ENCODE measurements at regions not wholly inside any gene's neighbourhood (a gene's known extent, or its start where the extent isn't known, plus 50 kb on each side); places are given as distances from the start of the nearest gene placed in this dataset.
"Not testable (repeated sequence)": the region's sequence is repeated elsewhere in the genome, so short reads cannot be mapped to it uniquely, and the experiment has no call there.

DNA sequence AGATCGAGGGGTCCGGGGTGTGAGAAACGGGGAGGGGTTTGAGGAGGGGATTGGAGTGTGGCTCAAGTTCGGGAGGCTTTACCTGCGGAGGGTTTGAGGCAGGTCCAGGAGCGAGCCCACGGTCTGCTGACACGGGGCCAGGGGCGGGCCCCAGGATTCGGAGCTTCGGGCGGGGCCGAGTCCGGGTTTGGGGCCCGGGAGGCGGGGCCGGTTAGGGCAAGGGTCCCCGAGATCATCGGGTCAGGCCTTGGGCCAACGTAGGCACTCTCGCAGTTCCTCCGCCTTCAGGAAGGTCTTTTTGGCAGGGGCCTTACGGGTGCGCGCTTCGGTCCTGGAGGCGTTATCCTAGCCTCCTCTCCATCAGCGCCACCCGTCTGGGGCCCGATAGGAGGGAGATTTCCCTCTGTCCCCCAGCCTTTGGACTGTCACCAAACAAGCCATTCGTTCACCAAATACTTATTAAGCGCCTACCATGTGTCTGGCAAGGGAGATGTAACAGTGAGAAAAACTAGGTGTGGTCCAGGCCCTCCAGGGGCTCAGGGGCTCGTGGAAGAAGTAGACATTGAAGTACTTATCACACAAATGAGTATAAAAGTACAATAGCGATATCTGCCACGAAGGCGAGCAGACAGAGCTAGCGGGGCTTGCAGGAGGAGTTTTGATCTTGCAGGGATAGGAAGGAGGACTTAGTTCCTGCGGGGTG is 190.1 kb downstream of the ADRA2C start:
- POLR2A ChIA-PET = interaction anchor here (0.6 to 0.8 kb wide), 2 partner anchors 293 to 454 kb away, joined by 3 read pairs; partner anchors contain the start of gene TMEM128
- peak overlapping the region; percentile 60 for H3K4me3 ChIP-seq (ENCODE audit: low read depth, low read length)
- H3K27ac ChIP-seq (ENCODE audit: low read depth, low read length); DNase-seq (ENCODE audit: low read depth, low spot score); H3K9me3 ChIP-seq (ENCODE audit: control insufficient read depth, insufficient read depth, low read length); H3K27me3 ChIP-seq (ENCODE audit: control insufficient read depth, insufficient read depth, low read length): not testable (repeated sequence)
- CTCF ChIA-PET = interaction anchor here (0.7 kb wide), 1 partner anchor 14 kb away, joined by 3 read pairs; no protein-coding TSS in a partner anchor

DNA sequence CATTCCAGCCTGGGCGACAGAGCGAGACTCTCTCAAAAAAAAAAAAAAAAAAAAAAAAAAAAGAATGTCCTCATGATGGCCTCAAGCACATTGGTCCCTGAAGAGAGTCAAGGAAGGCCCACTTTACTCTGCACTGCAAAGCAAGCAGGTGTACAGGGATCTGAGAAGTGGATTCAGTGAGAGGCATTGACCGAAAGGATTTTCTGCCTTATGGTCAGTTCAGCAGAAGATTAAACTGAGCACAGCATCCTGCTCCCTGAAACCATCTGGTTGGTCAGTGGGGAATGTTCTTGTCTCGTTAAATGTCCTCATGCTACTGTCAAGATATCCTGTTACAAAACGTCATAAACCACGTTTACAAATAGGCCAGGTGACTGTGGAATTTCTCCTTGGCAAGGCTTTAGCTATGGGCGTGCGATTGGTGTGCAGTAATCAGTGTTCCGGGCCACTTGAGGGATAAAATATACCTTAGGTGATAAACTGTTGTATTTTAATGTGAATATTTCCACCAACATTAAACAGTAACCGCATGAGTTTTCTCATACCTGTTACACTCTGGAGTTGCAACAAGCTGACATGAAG is 195.0 kb downstream of the ADRA2C start:
- H3K27ac ChIP-seq (ENCODE audit: low read depth, low read length); CTCF ChIA-PET; H3K9me3 ChIP-seq (ENCODE audit: control insufficient read depth, insufficient read depth, low read length); H3K4me3 ChIP-seq (ENCODE audit: low read depth, low read length); H3K27me3 ChIP-seq (ENCODE audit: control insufficient read depth, insufficient read depth, low read length); DNase-seq (ENCODE audit: low read depth, low spot score); POLR2A ChIA-PET: not testable (repeated sequence)

DNA sequence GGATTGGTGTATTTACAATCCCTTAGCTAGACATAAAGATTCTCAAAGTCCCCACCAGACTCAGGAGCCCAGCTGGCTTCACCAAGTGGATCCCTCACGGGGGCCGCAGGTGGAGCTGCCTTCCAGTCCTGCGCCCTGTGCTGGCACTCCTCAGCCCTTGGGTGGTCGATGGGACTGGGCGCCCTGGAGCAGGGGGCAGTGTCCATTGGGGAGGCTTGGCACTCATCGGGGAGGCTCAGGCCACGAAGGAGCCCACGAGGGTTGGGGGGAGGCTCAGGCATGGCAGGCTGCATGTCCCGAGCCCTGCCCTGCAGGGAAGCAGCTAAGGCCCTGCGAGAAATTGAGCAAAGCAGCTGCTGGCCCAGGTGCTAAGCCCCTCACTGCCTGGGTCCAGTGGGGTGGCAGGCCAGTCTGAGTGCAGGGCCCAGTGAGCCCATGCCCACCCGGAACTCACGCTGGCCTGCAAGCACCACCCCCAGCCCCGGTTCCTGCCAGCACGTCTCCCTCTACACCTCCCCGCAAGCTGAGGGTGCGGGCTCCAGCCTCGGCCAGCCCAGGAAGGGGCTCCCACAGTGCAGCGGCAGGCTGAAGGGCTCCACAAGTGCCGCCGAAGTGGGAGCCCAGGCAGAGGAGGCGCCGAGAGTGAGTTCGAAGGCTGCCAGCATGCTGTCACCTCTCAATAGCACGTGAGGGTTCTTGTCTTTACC is 198.5 kb downstream of the ADRA2C start:
- H3K4me3 ChIP-seq (ENCODE audit: low read depth, low read length); H3K27ac ChIP-seq (ENCODE audit: low read depth, low read length); CTCF ChIA-PET; DNase-seq (ENCODE audit: low read depth, low spot score); H3K9me3 ChIP-seq (ENCODE audit: control insufficient read depth, insufficient read depth, low read length); H3K27me3 ChIP-seq (ENCODE audit: control insufficient read depth, insufficient read depth, low read length): not testable (repeated sequence)
- POLR2A ChIA-PET = interaction anchor here (0.6 kb wide), 1 partner anchor 49 kb away, joined by 4 read pairs; no protein-coding TSS in a partner anchor

DNA sequence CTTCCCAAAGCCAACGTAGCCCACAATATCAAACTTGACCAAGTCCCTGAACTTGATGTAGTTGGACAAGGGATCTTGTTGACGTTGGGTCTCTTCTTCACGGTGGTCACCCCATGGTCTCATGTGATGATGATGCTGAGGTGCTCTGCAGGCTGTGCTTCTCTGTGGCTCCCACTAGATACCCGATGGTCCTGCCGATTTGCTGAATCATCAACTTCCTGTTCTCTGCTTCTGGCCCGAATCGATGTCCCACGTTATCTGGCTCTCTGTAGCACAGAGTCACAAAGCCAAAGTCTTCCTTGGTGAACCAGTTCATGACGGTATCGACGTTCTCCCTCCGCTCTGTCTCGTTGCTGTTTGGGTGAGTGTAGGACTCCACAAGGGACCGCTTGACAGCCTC is 201.0 kb downstream of the ADRA2C start:
- H3K27me3 ChIP-seq (ENCODE audit: control insufficient read depth, insufficient read depth, low read length); H3K4me3 ChIP-seq (ENCODE audit: low read depth, low read length); DNase-seq (ENCODE audit: low read depth, low spot score); H3K9me3 ChIP-seq (ENCODE audit: control insufficient read depth, insufficient read depth, low read length); H3K27ac ChIP-seq (ENCODE audit: low read depth, low read length); CTCF ChIA-PET; POLR2A ChIA-PET: not testable (repeated sequence)

DNA sequence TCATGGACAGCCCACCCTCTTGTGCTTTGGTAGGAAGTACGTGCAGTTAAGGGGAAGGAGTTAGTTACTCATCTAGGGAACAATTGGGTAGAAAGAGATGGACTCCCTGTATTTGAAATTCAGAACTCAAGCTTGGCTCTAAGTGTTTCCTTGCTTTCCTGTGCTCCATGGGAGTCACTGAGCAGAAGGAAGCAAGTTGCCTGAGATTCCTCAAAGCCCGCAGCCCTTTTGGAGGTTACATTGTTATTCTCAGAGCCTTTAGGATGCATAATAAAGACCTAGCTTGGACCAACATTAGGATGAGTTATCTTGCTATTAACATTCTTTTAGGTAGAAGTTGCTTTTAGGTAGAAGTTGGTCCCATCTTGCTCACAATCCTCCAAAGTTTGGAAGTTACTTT is 206.4 kb downstream of the ADRA2C start:
- H3K27ac ChIP-seq (ENCODE audit: low read depth, low read length); H3K4me3 ChIP-seq (ENCODE audit: low read depth, low read length); H3K9me3 ChIP-seq (ENCODE audit: control insufficient read depth, insufficient read depth, low read length); CTCF ChIA-PET; DNase-seq (ENCODE audit: low read depth, low spot score); H3K27me3 ChIP-seq (ENCODE audit: control insufficient read depth, insufficient read depth, low read length); POLR2A ChIA-PET: not testable (repeated sequence)

DNA sequence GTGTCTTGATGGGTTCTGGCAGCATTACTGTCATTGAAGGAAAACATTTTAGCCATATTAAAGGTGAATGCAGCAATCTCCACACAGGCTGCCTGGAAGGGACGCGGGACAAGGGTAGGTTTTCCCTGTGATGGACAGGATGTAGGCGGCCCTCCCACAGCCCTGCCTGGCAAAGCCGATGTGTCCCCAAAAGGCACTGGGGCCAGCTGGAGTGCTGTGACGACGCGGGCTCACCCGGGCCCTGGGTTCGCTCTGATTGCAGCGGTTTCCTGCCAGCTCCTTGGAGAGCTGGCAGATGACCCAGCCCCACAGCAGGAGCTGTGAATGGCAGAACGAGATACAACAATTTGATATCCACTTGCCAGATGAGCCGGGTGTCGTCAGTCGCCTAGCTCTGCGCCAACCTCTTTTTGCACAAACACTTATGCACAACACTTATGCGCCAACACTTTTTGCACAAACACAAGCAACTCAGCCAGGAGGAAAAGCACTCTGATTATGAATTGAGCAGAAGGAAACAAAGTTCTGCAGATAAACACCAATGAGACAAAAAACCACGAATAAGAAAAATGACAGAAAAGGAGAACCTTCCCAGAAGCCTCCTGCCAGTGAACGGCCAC is 207.5 kb downstream of the ADRA2C start:
- POLR2A ChIA-PET = interaction anchor here (0.6 kb wide), 1 partner anchor 12 kb away, joined by 4 read pairs; no protein-coding TSS in a partner anchor

DNA sequence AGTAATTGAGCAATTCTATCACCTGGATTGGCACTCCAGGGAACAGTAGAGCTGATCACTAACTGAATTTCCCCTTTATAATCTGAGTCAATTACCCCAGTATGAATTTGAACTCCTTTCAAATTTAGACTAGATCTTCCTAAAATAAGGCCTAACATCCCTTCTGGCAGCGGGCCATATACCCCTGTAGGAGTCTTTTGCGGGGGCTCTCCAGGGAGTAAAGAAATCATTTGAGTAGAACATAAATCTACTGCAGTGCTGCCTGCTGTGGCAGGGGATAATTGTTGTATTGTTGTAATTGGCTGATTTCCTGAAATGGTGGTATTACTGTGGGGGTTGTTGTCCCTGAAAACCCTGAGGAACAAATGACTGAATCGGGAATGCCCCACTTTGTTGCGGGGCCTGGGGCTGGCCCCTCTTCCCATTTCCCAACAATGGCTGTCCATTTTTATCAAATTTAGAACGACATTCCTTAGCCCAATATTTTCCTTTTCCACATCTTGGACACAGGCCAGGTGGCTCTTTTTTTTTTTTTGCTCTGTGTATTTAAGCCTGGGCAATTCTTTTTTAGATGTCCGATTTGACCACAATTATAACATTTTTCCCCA is 217.4 kb downstream of the ADRA2C start:
- H3K9me3 ChIP-seq (ENCODE audit: control insufficient read depth, insufficient read depth, low read length); H3K4me3 ChIP-seq (ENCODE audit: low read depth, low read length); POLR2A ChIA-PET; H3K27ac ChIP-seq (ENCODE audit: low read depth, low read length); CTCF ChIA-PET; H3K27me3 ChIP-seq (ENCODE audit: control insufficient read depth, insufficient read depth, low read length); DNase-seq (ENCODE audit: low read depth, low spot score): not testable (repeated sequence)

More for the DNA sequence above, 207.5 kb downstream of the ADRA2C start:
- H3K9me3 ChIP-seq (ENCODE audit: control insufficient read depth, insufficient read depth, low read length); DNase-seq (ENCODE audit: low read depth, low spot score); H3K27me3 ChIP-seq (ENCODE audit: control insufficient read depth, insufficient read depth, low read length); H3K27ac ChIP-seq (ENCODE audit: low read depth, low read length); CTCF ChIA-PET; H3K4me3 ChIP-seq (ENCODE audit: low read depth, low read length): not testable (repeated sequence)

DNA sequence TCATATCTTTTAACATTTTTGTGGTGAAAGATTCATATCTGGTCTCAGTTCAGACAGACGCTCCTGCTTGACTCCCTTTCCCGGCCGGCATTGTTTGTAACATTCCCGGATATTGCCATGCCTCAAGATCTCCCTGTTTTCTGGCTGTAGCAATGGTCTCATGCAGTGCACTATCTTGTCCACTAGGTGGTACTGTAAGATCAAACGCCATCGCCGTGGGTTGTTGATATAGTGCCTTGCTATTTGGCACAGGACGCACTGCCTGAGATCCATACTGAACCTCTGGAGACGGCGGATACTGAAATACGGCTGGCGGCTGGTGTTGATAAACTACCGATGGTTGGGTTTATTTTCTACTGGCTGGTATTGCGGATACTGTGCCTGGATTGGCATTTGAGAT is 218.6 kb downstream of the ADRA2C start:
- DNase-seq (ENCODE audit: low read depth, low spot score); POLR2A ChIA-PET; H3K9me3 ChIP-seq (ENCODE audit: control insufficient read depth, insufficient read depth, low read length); CTCF ChIA-PET; H3K27me3 ChIP-seq (ENCODE audit: control insufficient read depth, insufficient read depth, low read length); H3K27ac ChIP-seq (ENCODE audit: low read depth, low read length); H3K4me3 ChIP-seq (ENCODE audit: low read depth, low read length): not testable (repeated sequence)
- TF ChIP-seq, protein P1, sequence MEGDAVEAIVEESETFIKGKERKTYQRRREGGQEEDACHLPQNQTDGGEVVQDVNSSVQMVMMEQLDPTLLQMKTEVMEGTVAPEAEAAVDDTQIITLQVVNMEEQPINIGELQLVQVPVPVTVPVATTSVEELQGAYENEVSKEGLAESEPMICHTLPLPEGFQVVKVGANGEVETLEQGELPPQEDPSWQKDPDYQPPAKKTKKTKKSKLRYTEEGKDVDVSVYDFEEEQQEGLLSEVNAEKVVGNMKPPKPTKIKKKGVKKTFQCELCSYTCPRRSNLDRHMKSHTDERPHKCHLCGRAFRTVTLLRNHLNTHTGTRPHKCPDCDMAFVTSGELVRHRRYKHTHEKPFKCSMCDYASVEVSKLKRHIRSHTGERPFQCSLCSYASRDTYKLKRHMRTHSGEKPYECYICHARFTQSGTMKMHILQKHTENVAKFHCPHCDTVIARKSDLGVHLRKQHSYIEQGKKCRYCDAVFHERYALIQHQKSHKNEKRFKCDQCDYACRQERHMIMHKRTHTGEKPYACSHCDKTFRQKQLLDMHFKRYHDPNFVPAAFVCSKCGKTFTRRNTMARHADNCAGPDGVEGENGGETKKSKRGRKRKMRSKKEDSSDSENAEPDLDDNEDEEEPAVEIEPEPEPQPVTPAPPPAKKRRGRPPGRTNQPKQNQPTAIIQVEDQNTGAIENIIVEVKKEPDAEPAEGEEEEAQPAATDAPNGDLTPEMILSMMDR (IDR thresholded peaks at IDR 0.05; ENCODE audit: low read depth, low read length) = 0 out of 2 replicates have a peak, but pooled peaks have one; percentile 5

DNA sequence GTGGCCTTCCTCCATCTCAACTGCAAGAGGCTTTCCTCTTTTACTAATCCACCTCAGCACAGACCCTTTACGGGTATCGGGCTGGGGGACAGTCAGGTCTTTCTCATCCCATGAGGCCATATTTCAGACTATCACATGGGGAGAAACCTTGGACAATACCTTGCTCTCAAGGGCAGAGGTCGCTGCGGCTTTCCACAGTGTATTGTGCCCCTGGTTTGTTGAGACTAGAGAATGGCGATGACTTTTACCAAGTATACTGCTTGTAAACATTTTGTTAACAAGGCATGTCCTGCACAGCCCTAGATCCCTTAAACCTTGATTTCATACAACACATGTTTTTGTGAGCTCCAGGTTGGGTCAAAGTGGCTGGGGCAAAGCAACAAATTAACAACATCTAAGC is 220.2 kb downstream of the ADRA2C start:
- DNase-seq (ENCODE audit: low read depth, low spot score); H3K9me3 ChIP-seq (ENCODE audit: control insufficient read depth, insufficient read depth, low read length); POLR2A ChIA-PET; H3K27me3 ChIP-seq (ENCODE audit: control insufficient read depth, insufficient read depth, low read length); CTCF ChIA-PET; H3K27ac ChIP-seq (ENCODE audit: low read depth, low read length); H3K4me3 ChIP-seq (ENCODE audit: low read depth, low read length): not testable (repeated sequence)

DNA sequence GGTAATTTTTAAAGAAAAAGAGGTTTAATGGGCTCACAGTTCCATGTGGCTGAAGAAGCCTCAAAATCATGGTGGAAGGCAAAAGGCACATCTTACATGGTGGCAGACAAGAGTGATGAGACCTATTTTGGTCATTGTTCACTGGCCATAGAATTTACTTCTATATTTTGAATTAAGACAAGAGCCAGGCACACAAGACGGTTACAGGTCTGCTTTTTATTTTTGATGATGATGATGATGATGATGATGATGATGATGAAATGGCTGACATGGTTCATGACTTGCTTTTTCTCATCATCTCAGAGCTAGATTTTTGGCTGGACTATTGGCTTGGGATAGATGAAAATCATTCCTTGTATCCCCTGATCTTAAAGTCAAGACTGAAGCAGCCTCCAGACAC is 229.3 kb downstream of the OTOP1 start:
- H3K27me3 ChIP-seq (ENCODE audit: control insufficient read depth, insufficient read depth, low read length); H3K9me3 ChIP-seq (ENCODE audit: control insufficient read depth, insufficient read depth, low read length); CTCF ChIA-PET; POLR2A ChIA-PET; H3K27ac ChIP-seq (ENCODE audit: low read depth, low read length); H3K4me3 ChIP-seq (ENCODE audit: low read depth, low read length); DNase-seq (ENCODE audit: low read depth, low spot score): not testable (repeated sequence)

Data from AG04450 (cell line).